ENCODE measurements at regions not wholly inside any gene's neighbourhood (a gene's known extent, or its start where the extent isn't known, plus 50 kb on each side); places are given as distances from the start of the nearest gene placed in this dataset.

DNA sequence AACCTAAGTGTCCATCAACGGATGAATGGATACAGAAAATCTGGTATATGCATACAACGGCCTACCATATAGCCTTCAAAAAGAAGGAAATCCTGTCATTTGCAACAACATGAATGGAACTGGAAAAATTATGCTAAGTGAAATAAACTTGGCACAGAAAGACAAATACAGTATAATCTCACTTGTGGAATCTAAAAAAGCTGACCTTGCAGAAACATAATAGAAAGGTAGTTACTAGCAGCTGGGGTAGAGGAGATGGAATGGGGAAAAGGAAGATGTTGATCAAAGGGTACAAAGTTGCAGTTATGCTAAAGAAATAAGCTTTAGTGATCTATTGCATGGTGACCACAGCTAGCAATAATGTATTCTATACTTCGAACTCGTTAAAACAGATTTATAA is 444.1 kb downstream of the OCA2 start:
- Histone ChIP-seq H3K4me2 (no peak overlapping the region), H3K36me3 (replicated peaks in 1 of 2; ENCODE audit: control insufficient read depth in 1 of 2, insufficient read depth in 2 of 2, low read length in 1 of 2) (no peaks in the 10 kb centered on the region), H4K20me1 (ENCODE audit: insufficient read depth) (no peaks in the 10 kb centered on the region), H3F3A (replicated peaks; ENCODE audit: insufficient read depth) (no peaks in the 10 kb centered on the region), H3K4me3 (ENCODE audit: low read depth in 2 of 2, low read length in 1 of 2) (no peak overlapping the region), H3K9me3 (no peaks in the 10 kb centered on the region), H3K4me1 (ENCODE audit: control insufficient read depth in 1 of 2, insufficient read depth in 2 of 2, low read depth in 1 of 2, low read length in 1 of 2) (peaks cover 0 to 1% of the 10 kb centered on the region in 2 experiments; a peak in 1 of 4 replicates), H2AFZ (ENCODE audit: low read depth) (no peak overlapping the region), H3K9me2 (no peaks in the 10 kb centered on the region), H3K9ac (no peak overlapping the region), H3K27me3 (ENCODE audit: insufficient read depth) (no peaks in the 10 kb centered on the region), H3K27ac (ENCODE audit: low read depth in 2 of 2, low read length in 1 of 2) (no peak overlapping the region), H3K79me2 (ENCODE audit: insufficient read depth) (no peaks in the 10 kb centered on the region)
- TF ChIP-seq MXI1 (IDR thresholded peaks at IDR 0.05; ENCODE audit: low read depth, low read length) (no peak), JUND (IDR thresholded peaks at IDR 0.05) (no peak), FOSL2 (IDR thresholded peaks at IDR 0.05; ENCODE audit: borderline replicate concordance, low read depth) (no peak), GATA2 (CRISPR knock-in tag; IDR thresholded peaks at IDR 0.05) (no peak), TCF12 (IDR thresholded peaks at IDR 0.05) (no peak), TEAD4 (IDR thresholded peaks at IDR 0.05; ENCODE audit: borderline replicate concordance, insufficient read depth) (no peak), FOXJ3 (CRISPR knock-in tag; IDR thresholded peaks at IDR 0.05) (no peak), CTCF (IDR thresholded peaks at IDR 0.05) (no peak)
- TF ChIP-seq, protein P1, sequence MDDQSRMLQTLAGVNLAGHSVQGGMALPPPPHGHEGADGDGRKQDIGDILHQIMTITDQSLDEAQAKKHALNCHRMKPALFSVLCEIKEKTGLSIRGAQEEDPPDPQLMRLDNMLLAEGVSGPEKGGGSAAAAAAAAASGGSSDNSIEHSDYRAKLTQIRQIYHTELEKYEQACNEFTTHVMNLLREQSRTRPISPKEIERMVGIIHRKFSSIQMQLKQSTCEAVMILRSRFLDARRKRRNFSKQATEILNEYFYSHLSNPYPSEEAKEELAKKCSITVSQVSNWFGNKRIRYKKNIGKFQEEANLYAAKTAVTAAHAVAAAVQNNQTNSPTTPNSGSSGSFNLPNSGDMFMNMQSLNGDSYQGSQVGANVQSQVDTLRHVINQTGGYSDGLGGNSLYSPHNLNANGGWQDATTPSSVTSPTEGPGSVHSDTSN (IDR thresholded peaks at IDR 0.05), result no peak
- TF ChIP-seq, protein P2, sequence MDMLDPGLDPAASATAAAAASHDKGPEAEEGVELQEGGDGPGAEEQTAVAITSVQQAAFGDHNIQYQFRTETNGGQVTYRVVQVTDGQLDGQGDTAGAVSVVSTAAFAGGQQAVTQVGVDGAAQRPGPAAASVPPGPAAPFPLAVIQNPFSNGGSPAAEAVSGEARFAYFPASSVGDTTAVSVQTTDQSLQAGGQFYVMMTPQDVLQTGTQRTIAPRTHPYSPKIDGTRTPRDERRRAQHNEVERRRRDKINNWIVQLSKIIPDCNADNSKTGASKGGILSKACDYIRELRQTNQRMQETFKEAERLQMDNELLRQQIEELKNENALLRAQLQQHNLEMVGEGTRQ (IDR thresholded peaks at IDR 0.05; ENCODE audit: borderline replicate concordance, low read depth, low read length), result no peak
- no peak for DNase-seq
- POLR2A ChIA-PET, result no interaction called here
- 20% methylated on average over 4 of the region's 4 CpGs for WGBS (ENCODE audit: low lambda C conversion rate)
- CTCF ChIA-PET, result interaction anchor here (0.8 to 0.9 kb wide), 3 partner anchors 10 to 78 kb away, joined by 3 read pairs; no protein-coding TSS in a partner anchor

DNA sequence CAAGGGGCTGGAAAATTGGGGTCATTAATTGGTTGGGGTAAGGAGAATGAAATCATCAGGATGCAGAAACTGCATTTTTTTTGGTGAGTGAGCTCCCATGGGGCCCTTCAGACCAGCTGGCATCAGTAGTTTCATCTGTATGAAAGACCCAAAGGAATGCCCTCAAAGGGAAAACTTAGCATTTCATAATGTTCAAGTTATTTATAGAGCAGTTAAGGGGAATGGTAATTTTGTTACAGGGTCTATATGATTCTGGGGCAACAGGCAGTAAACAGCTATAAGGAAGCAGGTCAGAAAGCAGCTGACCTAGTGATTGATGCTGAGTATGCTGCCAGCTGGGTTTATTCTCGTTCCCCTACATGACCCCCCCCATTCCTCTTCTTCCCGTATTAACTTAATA is 448.9 kb downstream of the OCA2 start:
- no peaks in the 10 kb centered on the region for H3K36me3 ChIP-seq (replicated peaks in 1 of 2; ENCODE audit: control insufficient read depth in 1 of 2, insufficient read depth in 2 of 2, low read length in 1 of 2)
- H3K4me2 ChIP-seq, result no peak overlapping the region
- H3K9me2 ChIP-seq, result no peaks in the 10 kb centered on the region
- no peak overlapping the region for H3K27ac ChIP-seq (ENCODE audit: low read depth in 2 of 2, low read length in 1 of 2)
- H3K27me3 ChIP-seq (ENCODE audit: insufficient read depth), result no peaks in the 10 kb centered on the region
- H3K4me3 ChIP-seq (ENCODE audit: low read depth in 2 of 2, low read length in 1 of 2), result no peak overlapping the region
- no peaks in the 10 kb centered on the region for H3K9me3 ChIP-seq
- H3K4me1 ChIP-seq (ENCODE audit: control insufficient read depth in 1 of 2, insufficient read depth in 2 of 2, low read depth in 1 of 2, low read length in 1 of 2), result peaks cover 0 to 2% of the 10 kb centered on the region in 2 experiments; a peak in 1 of 4 replicates
- no peak overlapping the region for H2AFZ ChIP-seq (ENCODE audit: low read depth)
- ChIA-PET CTCF (no interaction called here), POLR2A (no interaction called here)
- no peaks in the 10 kb centered on the region for H3K79me2 ChIP-seq (ENCODE audit: insufficient read depth)
- H3F3A ChIP-seq (replicated peaks; ENCODE audit: insufficient read depth), result no peaks in the 10 kb centered on the region
- H3K9ac ChIP-seq, result no peak overlapping the region
- H4K20me1 ChIP-seq (ENCODE audit: insufficient read depth), result no peaks in the 10 kb centered on the region
- DNase-seq, result no peak
- 2% methylated on average over 2 of the region's 2 CpGs for WGBS (ENCODE audit: low lambda C conversion rate)
- TF ChIP-seq ZBTB33 (IDR thresholded peaks at IDR 0.05; ENCODE audit: borderline replicate concordance, low read depth) (no peak), SIN3A (IDR thresholded peaks at IDR 0.05; ENCODE audit: borderline replicate concordance, low read depth, low read length) (no peak), EZH2phosphoT487 (IDR thresholded peaks at IDR 0.05; ENCODE audit: borderline replicate concordance, low read depth) (no peak), TAF1 (IDR thresholded peaks at IDR 0.05; ENCODE audit: borderline replicate concordance, low read depth, low read length) (no peak), CTCF (IDR thresholded peaks at IDR 0.05) (no peak), NFIC (IDR thresholded peaks at IDR 0.05; ENCODE audit: borderline replicate concordance) (no peak), GABPA (IDR thresholded peaks at IDR 0.05; ENCODE audit: low read depth) (no peak), YY1 (IDR thresholded peaks at IDR 0.05; ENCODE audit: low read depth) (no peak), NRF1 (IDR thresholded peaks at IDR 0.05; ENCODE audit: low read depth, low read length) (no peak), FOSL2 (IDR thresholded peaks at IDR 0.05; ENCODE audit: borderline replicate concordance, low read depth) (no peak), CHD2 (IDR thresholded peaks at IDR 0.05; ENCODE audit: low read length, partially characterized antibody) (no peak)
- TF ChIP-seq, protein P1 (IDR thresholded peaks at IDR 0.05), result no peak
